Neural cell (in vitro differentiated cells): ENCODE measurements at regions not wholly inside any gene's neighbourhood (a gene's known extent, or its start where the extent isn't known, plus 50 kb on each side); places are given as distances from the start of the nearest gene placed in this dataset.

Experiments
- H2AFZ ChIP-seq: fragments of 200-600, 300-800 bp; sonication (generic), shearing (Covaris generic); 2 replicates; pipeline ENCODE4 v1.6.0; 2014; ENCODE audit warnings: low read depth, mild to moderate bottlenecking, antibody characterized with exemption, low read length, moderate library complexity
- H3F3A ChIP-seq: fragments of 200-600 bp; shearing (Covaris generic); 2 replicates; pipeline ENCODE4 v1.6.1; 2016; ENCODE audit warnings: mild to moderate bottlenecking, moderate library complexity, mixed read lengths, antibody characterized with exemption, low read length; ENCODE audit not compliant: insufficient read depth, poor library complexity, severe bottlenecking
- H3K27ac ChIP-seq: fragments of 200-600, 300-800 bp; sonication (generic), shearing (Covaris generic); 2 replicates; pipeline ENCODE4 v1.5.1; 2014; ENCODE audit warnings: mild to moderate bottlenecking, low read length, moderate library complexity
- H3K27me3 ChIP-seq: fragments of 300-800, 200-600 bp; sonication (generic), shearing (Covaris generic); 2 replicates; pipeline ENCODE4 v1.6.0; 2014; ENCODE audit warnings: mild to moderate bottlenecking, low read depth, low read length, moderate library complexity; ENCODE audit not compliant: insufficient read depth
- H3K36me3 ChIP-seq: fragments of 300-800, 200-600 bp; sonication (generic), shearing (Covaris generic); 2 replicates; pipeline ENCODE4 v1.5.1; 2014; ENCODE audit warnings: mild to moderate bottlenecking, antibody characterized with exemption, low read length, moderate library complexity; ENCODE audit not compliant: insufficient read depth
- H3K4me2 ChIP-seq: fragments of 300-800, 200-600 bp; sonication (generic), shearing (Covaris generic); 2 replicates; pipeline ENCODE4 v1.6.0; 2014; ENCODE audit warnings: mild to moderate bottlenecking, low read length
- H3K4me3 ChIP-seq: fragments of 300-800, 200-600 bp; sonication (generic), shearing (Covaris generic); 2 replicates; pipeline ENCODE4 v1.5.1; 2014; ENCODE audit warnings: mild to moderate bottlenecking, low read length, moderate library complexity
- H3K79me2 ChIP-seq: fragments of 200-600 bp; shearing (Covaris generic); replicated peaks from 2 replicates; pipeline ENCODE4 v1.6.0; 2014; ENCODE audit warnings: mild to moderate bottlenecking, low read length, moderate library complexity; ENCODE audit not compliant: insufficient read depth
- H3K9ac ChIP-seq: fragments of 300-800, 200-600 bp; sonication (generic), shearing (Covaris generic); 2 replicates; pipeline ENCODE4 v1.6.1; 2016; ENCODE audit warnings: mild to moderate bottlenecking, low read length, mixed read lengths
- H3K9me2 ChIP-seq: fragments of 200-600 bp; shearing (Covaris generic); 2 replicates; pipeline ENCODE4 v1.6.1; 2016; ENCODE audit warnings: mild to moderate bottlenecking, low read length, mixed read lengths; ENCODE audit not compliant: insufficient read depth
- H3K9me3 ChIP-seq: fragments of 200-600, 300-800 bp; sonication (generic), shearing (Covaris generic); 2 replicates; pipeline ENCODE4 v1.6.1; 2016; ENCODE audit warnings: mild to moderate bottlenecking, mixed run types, low read length, moderate library complexity, mixed read lengths
- H4K20me1 ChIP-seq: fragments of 200-600 bp; shearing (Covaris generic); 2 replicates; pipeline ENCODE4 v1.6.1; 2016; ENCODE audit warnings: mild to moderate bottlenecking, mixed run types; ENCODE audit not compliant: insufficient read depth
- EP300 ChIP-seq: fragments of 450-650 bp; conservative IDR thresholded peaks from 2 replicates; pipeline ENCODE4 v1.6.1; 2014; ENCODE audit warnings: antibody characterized with exemption, mild to moderate bottlenecking, moderate library complexity; ENCODE audit not compliant: poor library complexity, severe bottlenecking
- EZH2 ChIP-seq: fragments of 200-600, 300-800 bp; shearing (Covaris generic), sonication (generic); IDR thresholded peaks from 2 replicates; pipeline ENCODE4 v1.6.1; 2014; ENCODE audit warnings: antibody characterized with exemption, low read length, borderline replicate concordance, mild to moderate bottlenecking; ENCODE audit not compliant: insufficient read depth, poor library complexity, severe bottlenecking
- MXI1 ChIP-seq: fragments of 450-650 bp; conservative IDR thresholded peaks from 2 replicates; pipeline ENCODE4 v1.6.1; 2014; ENCODE audit warnings: antibody characterized with exemption, mild to moderate bottlenecking; ENCODE audit not compliant: poor library complexity, severe bottlenecking
- POLR2AphosphoS5 ChIP-seq: IDR thresholded peaks from 2 replicates; pipeline ENCODE4 v1.6.1; 2012
- RAD21 ChIP-seq: fragments of 450-650 bp; conservative IDR thresholded peaks from 2 replicates; pipeline ENCODE4 v1.6.1; 2014; ENCODE audit warnings: antibody characterized with exemption, mild to moderate bottlenecking, moderate library complexity
- SMC3 ChIP-seq: fragments of 450-650 bp; conservative IDR thresholded peaks from 2 replicates; pipeline ENCODE4 v1.6.1; 2014; ENCODE audit warnings: antibody characterized with exemption, mild to moderate bottlenecking, moderate library complexity; ENCODE audit not compliant: poor library complexity
- TAF1 ChIP-seq: IDR thresholded peaks from 2 replicates; pipeline ENCODE4 v1.6.1; 2012; ENCODE audit warnings: low read depth
- TF ChIP-seq, protein P1 (sequence below): fragments of 450-650 bp; IDR thresholded peaks from 2 replicates; pipeline ENCODE4 v1.5.1; 2014; ENCODE audit warnings: antibody characterized with exemption, mild to moderate bottlenecking, moderate library complexity; ENCODE audit not compliant: poor library complexity, severe bottlenecking
- TF ChIP-seq, protein P2 (sequence below): IDR thresholded peaks from 2 replicates; pipeline ENCODE4 v1.6.1; 2012; ENCODE audit warnings: borderline replicate concordance

DNA sequence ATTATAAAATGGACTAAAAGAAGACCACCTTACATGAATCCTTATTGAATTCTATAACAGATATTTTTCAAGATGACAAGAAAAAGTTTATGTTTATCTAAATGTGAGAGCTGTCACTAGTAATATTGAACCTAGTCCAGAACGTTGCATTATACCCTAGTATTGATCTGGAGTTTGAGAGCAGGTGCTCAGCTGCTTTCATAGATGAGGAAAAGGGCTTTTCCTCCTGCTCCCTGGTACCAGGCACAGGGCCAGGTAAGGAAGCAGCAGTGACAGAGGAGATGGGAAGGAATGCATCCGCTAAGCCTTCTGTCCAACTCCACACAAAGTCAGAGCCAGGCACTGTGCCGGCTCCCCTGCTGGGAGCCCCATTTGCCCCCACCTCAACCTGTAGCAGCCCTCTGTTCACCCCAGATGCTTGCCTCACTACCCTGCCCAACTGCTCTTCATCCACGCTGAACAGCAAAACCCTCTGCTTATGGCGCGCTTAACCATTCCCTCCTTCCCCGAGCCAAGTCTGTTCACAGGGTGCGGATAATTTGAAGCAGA is 393.1 kb downstream of the FRK start:
- Histone ChIP-seq H3K9me3 (no peaks in the 10 kb centered on the region), H4K20me1 (no peaks in the 10 kb centered on the region), H3K9ac (no peak overlapping the region), H3K4me3 (no peak overlapping the region), H3F3A (no peaks in the 10 kb centered on the region), H2AFZ (no peak overlapping the region), H3K9me2 (no peaks in the 10 kb centered on the region), H3K79me2 (no peaks in the 10 kb centered on the region), H3K4me2 (no peak overlapping the region), H3K27ac (no peak overlapping the region), H3K27me3 (no peaks in the 10 kb centered on the region), H3K36me3 (no peaks in the 10 kb centered on the region)
- TF ChIP-seq TAF1 (no peak), POLR2AphosphoS5 (no peak)

DNA sequence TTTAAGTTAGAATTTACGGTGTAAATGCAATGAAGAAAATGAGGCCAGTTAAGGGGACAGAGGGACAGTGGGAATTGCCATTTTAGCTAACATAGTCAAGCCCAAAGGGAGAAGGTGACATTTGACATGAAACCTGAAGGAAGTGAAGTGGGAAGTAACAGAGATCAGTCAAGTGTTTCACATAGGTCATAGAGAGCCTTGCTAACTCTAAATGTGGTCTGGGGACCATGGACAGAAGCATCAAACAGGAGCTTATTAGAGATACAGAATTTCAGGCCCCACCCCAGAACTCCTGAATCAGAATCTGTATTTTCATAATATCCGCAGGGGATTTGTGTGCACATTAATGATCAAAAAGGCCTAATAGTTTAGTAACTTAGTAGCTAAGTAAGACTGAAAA is 393.7 kb downstream of the FRK start:
- Histone ChIP-seq H3K79me2 (no peaks in the 10 kb centered on the region), H2AFZ (no peak overlapping the region), H3K4me2 (no peak overlapping the region), H3F3A (no peaks in the 10 kb centered on the region), H3K9me2 (no peaks in the 10 kb centered on the region), H4K20me1 (no peaks in the 10 kb centered on the region), H3K4me3 (no peak overlapping the region), H3K9ac (no peak overlapping the region), H3K27me3 (no peaks in the 10 kb centered on the region), H3K27ac (no peak overlapping the region), H3K9me3 (no peaks in the 10 kb centered on the region), H3K36me3 (no peaks in the 10 kb centered on the region)
- TF ChIP-seq EP300, result no peak
- TF ChIP-seq SMC3, result no peak
- TF ChIP-seq, protein P1, sequence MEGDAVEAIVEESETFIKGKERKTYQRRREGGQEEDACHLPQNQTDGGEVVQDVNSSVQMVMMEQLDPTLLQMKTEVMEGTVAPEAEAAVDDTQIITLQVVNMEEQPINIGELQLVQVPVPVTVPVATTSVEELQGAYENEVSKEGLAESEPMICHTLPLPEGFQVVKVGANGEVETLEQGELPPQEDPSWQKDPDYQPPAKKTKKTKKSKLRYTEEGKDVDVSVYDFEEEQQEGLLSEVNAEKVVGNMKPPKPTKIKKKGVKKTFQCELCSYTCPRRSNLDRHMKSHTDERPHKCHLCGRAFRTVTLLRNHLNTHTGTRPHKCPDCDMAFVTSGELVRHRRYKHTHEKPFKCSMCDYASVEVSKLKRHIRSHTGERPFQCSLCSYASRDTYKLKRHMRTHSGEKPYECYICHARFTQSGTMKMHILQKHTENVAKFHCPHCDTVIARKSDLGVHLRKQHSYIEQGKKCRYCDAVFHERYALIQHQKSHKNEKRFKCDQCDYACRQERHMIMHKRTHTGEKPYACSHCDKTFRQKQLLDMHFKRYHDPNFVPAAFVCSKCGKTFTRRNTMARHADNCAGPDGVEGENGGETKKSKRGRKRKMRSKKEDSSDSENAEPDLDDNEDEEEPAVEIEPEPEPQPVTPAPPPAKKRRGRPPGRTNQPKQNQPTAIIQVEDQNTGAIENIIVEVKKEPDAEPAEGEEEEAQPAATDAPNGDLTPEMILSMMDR, result no peak
- no peak for TF ChIP-seq MXI1
- TF ChIP-seq EZH2, result no peak
- no peak for TF ChIP-seq POLR2AphosphoS5
- TF ChIP-seq, protein P2, sequence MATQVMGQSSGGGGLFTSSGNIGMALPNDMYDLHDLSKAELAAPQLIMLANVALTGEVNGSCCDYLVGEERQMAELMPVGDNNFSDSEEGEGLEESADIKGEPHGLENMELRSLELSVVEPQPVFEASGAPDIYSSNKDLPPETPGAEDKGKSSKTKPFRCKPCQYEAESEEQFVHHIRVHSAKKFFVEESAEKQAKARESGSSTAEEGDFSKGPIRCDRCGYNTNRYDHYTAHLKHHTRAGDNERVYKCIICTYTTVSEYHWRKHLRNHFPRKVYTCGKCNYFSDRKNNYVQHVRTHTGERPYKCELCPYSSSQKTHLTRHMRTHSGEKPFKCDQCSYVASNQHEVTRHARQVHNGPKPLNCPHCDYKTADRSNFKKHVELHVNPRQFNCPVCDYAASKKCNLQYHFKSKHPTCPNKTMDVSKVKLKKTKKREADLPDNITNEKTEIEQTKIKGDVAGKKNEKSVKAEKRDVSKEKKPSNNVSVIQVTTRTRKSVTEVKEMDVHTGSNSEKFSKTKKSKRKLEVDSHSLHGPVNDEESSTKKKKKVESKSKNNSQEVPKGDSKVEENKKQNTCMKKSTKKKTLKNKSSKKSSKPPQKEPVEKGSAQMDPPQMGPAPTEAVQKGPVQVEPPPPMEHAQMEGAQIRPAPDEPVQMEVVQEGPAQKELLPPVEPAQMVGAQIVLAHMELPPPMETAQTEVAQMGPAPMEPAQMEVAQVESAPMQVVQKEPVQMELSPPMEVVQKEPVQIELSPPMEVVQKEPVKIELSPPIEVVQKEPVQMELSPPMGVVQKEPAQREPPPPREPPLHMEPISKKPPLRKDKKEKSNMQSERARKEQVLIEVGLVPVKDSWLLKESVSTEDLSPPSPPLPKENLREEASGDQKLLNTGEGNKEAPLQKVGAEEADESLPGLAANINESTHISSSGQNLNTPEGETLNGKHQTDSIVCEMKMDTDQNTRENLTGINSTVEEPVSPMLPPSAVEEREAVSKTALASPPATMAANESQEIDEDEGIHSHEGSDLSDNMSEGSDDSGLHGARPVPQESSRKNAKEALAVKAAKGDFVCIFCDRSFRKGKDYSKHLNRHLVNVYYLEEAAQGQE, result no peak
- no peak for TF ChIP-seq TAF1

DNA sequence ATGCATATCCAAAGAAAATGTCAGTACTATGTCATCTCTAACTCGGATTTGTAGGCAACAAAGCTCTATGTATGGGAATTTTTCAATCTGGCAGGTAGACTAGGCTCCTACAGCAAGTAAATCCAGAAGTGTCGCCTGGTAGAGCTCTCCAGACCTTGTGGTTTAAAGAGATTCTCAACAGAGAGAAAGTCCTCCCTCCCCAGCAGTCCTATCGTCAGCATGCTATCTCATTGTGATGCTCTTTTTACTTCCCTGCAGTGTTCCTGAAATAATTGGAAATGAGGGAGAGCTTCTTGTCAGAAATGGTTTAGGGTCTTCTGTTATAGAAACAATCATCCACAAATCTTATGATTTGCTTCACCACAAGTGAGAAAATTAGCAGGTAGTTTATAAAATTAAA is 395.4 kb downstream of the FRK start:
- Histone ChIP-seq H3K9me3 (no peaks in the 10 kb centered on the region), H3K27me3 (no peaks in the 10 kb centered on the region), H2AFZ (no peak overlapping the region), H3K36me3 (no peaks in the 10 kb centered on the region), H3K9ac (no peak overlapping the region), H4K20me1 (no peaks in the 10 kb centered on the region), H3K9me2 (no peaks in the 10 kb centered on the region), H3K27ac (no peak overlapping the region), H3K4me3 (no peak overlapping the region), H3K79me2 (no peaks in the 10 kb centered on the region), H3K4me2 (no peak overlapping the region), H3F3A (no peaks in the 10 kb centered on the region)
- TF ChIP-seq EZH2 (no peak), POLR2AphosphoS5 (no peak), TAF1 (no peak), RAD21 (no peak), SMC3 (no peak), EP300 (no peak), MXI1 (no peak)
- TF ChIP-seq, protein P1, result no peak
- TF ChIP-seq, protein P2, result no peak
